Stimulated activated CD8-positive, alpha-beta memory T cell treated with anti-CD3 and anti-CD28 coated beads, Interleukin-4, amount 100 ng/mL, for 48 hours (primary cell): ENCODE measurements at regions not wholly inside any gene's neighbourhood (a gene's known extent, or its start where the extent isn't known, plus 50 kb on each side); places are given as distances from the start of the nearest gene placed in this dataset.
"Not testable (repeated sequence)": the region's sequence is repeated elsewhere in the genome, so short reads cannot be mapped to it uniquely, and the experiment has no call there.

Experiments used
- DNase-seq: peaks from one replicate; pipeline ENCODE4 v3.0.0-alpha.2; 2020

- not testable (repeated sequence) for DNase-seq
Observed at GRCh38 chr15:66637044-66637443, 65.0 kb upstream of the SMAD6 start.

DNA sequence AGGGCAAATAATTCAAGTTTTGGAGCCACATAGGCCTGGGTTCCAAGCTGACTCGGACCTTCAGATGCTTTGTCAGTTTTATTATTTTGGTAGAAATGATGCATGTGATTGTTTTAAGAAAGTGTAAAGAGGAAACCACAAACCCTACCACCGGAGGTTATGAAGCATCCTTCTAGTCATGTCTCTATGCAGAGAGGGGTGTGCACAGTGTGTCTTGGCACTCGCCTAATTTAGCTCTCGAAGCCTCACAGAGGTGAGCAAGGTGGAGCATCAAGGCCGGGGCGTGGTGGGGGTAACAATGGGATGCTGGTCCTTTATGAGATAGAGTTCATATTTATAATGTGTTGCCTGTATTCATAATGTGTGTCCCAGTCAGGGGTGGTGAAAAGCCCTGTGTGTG lies 63.7 kb upstream of the SMAD6 start:
- no peak for DNase-seq

GRCh38 chr15:66641485-66642315 lies 60.3 kb upstream of the SMAD6 start:
- no peak for DNase-seq

DNA sequence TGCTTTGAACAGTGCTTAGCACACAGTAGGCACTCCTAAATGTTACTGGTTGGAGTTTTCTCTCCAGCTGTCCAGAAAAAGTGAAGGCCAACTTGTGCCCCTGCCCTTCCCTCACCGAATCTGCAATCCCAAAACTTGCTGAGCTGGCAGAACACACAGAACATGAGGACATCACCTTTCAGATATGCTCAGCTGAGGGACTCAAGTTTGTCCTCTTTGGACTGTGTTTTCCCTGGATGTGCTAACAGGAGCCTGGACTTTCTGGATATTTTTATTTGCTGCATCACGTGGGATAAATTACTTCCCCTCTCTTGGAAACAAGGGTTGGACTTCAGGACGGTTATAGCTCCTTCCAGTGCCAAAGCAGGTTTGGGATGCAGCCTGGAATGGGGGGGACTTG lies 59.5 kb upstream of the SMAD6 start:
- DNase-seq, result no peak

- DNase-seq, result no peak
Observed at GRCh38 chr15:66643033-66643432, 59.0 kb upstream of the SMAD6 start.

GRCh38 chr15:66644000-66644787 lies 57.8 kb upstream of the SMAD6 start:
- DNase-seq, result no peak

- DNase-seq, result no peak
Observed at GRCh38 chr15:66644869-66645268, 57.2 kb upstream of the SMAD6 start.

DNA sequence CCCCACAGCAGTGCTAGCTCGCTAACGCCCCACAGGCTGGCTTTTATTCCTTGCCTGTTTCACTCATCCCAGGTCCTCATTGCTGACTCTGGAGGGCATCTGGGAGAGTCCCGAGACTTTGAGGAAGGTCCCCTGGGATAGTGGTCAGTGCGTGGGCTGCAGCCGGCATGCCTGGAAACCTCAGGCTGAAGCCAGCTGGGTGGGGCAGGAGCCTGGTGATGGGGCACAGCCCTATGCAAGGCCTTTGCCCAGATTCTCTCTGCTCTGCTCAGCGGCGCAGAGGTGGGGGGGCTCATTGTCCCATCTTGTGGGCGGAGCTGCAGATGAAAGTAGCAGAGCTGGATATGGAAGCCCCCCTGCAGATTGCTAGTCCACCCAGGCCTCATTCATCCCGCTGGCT lies 55.7 kb upstream of the SMAD6 start:
- DNase-seq, result no peak

GRCh38 chr15:66646799-66647198 lies 55.2 kb upstream of the SMAD6 start:
- DNase-seq, result no peak

- DNase-seq, result no peak
Observed at GRCh38 chr15:66647358-66647757, 54.7 kb upstream of the SMAD6 start.

DNA sequence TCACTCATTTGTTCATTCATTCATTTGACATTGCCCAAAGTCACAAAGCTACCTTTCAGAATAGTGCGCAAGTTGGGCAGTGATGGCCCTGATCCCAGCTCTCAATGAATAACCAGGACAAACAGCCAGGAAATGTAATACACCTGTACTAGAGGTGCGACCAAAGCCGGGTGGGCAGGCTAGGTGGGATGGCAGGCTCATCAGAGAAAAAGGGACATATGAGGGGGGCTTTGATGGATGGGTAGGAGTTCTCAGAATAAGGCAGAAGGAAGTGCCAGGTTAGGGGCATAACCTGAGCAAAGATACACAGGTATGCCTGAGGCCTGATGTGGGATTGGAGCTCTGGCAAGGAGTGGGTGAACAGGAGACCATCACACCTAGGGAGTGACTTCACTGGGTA lies 53.4 kb upstream of the SMAD6 start:
- DNase-seq, result no peak

DNA sequence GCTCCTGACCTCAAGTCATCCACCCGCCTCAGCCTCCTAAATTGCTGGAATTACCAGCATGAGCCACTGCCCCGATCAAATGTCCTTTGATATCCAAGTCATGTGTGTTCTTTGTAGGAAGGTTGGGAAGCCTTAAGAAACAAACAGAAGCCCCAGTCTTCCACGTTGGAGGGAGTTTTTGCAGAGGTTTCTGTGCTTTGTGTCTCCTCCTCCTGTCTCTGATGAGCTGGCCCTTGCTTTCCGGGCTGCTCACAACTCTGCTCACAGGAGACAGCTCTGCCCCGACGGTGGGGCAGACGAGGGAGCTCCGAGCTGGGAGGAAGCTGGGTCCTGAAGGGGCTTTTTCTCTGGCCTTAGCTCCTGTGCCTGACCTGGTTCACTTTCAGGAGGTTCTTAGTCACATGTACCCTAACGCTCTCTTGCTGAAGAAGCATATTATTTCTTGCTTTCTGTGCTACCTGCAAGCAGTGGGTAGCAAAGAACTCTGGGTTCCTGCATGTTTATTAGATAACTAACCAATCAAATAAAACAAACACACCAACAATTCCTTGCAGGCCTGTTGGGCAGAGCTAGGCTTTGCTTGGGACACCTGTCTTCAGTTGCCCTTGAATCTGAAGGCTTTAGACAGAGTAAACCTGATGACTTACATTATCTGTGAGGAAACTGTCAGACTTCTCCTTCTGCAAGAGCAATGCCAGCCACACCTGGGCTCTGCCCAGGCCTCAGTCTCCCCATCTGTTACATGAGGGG lies 52.6 kb upstream of the SMAD6 start:
- no peak for DNase-seq

DNA sequence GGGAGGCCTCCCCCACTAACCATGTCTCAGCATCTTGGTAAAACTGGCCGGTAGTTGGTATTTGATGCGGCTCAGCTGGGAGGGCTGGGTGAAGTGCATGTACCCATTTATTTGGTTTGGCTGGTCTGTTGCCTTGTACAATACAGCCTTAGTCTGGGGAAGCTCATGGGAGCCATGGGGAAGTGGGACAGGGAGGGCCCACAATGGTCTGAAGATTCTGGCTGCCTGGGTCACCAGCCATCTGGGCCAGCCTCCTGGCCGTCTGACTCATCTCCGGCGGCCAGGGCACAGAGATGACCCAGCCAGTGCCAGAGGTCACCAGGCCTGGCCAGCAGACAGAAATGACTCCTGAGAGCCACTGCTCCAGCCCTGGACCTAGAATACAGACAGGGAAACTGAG lies 51.6 kb upstream of the SMAD6 start:
- no peak for DNase-seq

- no peak for DNase-seq
Observed at GRCh38 chr15:66651198-66651597, 50.8 kb upstream of the SMAD6 start.

DNA sequence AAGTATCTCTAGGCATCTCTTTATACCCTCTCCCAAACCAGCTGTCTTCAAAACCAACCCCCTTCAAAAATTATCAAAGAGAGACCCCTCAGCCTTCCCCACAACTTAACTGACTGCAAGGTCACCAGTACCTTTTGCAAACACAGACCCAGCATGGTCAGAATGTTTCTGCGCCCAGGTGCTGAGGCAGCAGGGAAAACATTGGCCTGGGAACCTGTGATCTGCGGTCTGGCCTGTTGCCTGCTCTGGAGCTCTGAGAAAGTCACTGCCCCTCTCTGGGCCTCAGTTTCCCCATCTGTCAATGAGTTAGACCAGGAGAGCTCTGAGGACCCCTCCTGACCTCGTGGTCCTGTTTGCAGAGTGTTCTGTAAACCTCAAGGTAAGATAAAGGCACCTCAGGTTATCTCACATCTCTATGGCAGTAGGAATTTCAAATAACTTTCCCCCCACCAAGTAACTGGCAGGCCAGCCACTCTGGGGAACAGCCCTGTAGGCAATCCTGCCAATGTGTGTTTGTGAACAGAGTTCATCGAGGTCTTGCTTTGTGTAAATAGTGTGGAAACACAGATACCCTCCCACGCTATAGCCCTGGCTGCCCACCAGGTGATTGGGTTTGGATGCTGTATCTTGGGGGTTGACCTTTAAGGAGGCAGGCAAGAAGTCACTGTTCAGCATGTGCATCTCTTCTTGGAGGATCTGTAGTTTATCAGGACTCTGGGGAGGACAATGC lies 50.0 kb upstream of the SMAD6 start:
- no peak for DNase-seq
